NAMALWA (cell line): ENCODE measurements at regions not wholly inside any gene's neighbourhood (a gene's known extent, or its start where the extent isn't known, plus 50 kb on each side); places are given as distances from the start of the nearest gene placed in this dataset.

Experiments
- DNase-seq: peaks from one replicate; pipeline ENCODE4 v3.0.0-alpha.2; 2015; ENCODE audit warnings: low spot score

GRCh38 chr11:119810478-119811232, 81.7 kb upstream of the NECTIN1 start:
- peak; percentile 6 for DNase-seq

GRCh38 chr11:119809346-119809745, 80.3 kb upstream of the NECTIN1 start:
- no peak for DNase-seq

DNA sequence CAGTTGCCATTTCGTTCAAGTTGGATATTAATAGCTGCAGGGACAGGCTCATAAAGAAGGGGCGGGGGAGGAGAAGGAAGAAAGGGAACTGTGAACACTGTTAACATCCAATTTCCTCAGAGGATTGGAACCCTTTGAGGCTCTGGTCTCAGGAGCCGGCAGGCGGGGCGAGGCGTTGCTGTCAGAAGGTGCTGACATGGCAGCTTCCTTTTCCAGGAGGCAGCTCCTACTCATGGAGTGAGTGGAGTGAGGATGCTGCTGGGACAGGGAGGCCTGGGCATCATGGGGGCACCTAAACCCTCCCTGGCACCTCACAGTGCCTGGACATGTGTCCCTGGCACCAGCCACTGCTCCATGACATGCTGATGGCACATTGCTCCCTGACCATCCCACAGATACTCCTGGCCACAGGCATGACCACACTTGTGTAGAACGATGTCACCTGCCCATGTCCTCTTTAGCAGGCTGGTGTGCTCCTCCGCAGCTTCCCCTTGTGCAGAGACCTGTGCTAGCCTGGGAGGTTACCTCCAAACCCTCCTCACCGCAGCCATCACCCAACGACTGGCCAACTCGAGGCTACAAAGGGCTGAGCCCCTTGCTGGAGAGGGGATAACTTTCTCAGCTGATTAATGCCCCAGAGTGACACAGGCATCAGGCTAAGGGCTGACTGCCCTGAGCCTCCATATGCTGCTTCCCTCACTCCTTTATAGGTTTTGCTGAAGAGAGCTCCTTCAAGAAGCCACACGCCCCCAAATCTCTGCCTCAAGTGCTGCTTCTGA, 79.6 kb upstream of the NECTIN1 start:
- DNase-seq: no peak

DNA sequence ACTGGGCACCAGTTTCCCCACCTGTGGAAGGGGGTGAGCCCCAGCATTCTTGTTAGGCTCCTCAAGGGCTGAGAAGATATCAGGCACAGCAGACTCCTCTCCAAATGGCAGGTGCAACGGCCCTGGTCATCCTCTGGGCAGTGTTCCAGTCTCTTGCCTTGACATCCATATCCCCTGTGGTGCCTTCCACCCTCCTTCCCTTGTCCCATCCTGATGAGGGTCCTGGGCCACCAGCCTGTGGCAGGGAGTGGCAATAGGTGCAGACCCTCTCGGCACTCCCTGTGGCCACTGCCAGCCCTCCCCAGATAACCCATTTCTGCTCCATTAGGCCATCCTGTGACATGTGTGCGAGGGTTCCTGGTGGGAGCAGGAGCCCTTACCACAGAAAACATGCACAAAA, 78.8 kb upstream of the NECTIN1 start:
- no peak for DNase-seq

DNA sequence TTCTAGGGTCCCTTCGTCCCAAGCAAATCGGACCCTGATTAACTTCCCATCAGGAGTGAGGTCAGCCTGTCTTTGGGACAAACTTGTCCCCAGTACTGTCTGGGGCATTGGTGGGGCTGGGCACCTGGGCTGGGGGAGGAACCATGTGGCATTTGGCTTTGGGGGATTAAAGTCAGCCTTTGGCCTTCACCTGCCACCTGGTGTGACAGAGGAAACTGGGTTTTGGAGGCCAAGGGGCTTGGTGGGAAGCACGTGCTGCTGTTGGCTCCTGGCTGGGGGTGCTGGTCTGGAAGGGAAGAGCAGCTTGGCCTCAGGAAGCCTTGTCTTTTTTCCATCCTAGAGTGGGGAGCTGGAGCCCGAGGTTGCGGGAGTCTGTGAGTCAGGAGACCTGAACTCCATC, 78.4 kb upstream of the NECTIN1 start:
- no peak for DNase-seq

DNA sequence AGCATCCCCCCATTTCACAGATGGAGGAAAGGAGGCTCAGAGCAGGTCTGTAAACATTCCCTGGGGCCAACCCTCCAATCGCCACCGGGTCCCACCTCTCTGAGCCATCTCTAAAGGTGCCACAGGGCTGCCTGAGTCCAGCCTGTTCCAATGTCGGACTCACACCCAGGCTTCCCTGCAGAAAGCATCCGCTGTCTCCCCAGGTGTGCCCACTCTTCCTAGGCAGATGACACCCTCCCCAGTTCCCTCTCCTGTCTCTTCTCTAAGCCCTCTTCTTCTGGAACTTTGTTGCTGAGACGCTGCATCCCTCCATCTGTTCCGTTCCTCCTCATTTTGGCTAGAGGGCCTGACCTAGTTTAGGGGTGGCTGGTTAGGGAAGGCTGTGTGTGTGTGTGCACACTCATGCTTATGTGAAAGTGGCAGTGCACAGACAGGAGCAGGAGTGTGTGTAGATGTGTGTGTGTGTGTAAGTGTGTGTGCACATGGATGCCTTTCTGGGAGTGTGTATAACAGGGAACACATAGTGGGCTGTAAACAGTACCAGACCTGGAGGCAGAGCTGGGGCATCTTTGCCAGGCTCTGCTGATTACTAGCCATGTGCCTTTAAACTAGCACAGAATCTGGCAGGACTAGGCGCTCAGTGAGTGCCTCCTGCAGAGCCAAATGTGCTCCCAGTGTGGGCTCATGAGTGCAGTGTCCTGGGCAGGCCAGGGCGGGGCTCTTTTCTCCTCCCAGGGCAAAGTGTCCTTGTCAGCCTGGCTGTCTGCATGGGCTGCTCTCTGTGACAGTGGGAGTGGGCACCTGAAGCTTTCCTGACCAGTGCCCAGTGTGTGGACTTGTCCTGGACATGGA, 77.3 kb upstream of the NECTIN1 start:
- DNase-seq: no peak

- DNase-seq: no peak
Measured at GRCh38 chr11:119805663-119806062, 76.7 kb upstream of the NECTIN1 start.

GRCh38 chr11:119804698-119805097, 75.7 kb upstream of the NECTIN1 start:
- no peak for DNase-seq

GRCh38 chr11:119803726-119804294, 74.8 kb upstream of the NECTIN1 start:
- DNase-seq: no peak

DNA sequence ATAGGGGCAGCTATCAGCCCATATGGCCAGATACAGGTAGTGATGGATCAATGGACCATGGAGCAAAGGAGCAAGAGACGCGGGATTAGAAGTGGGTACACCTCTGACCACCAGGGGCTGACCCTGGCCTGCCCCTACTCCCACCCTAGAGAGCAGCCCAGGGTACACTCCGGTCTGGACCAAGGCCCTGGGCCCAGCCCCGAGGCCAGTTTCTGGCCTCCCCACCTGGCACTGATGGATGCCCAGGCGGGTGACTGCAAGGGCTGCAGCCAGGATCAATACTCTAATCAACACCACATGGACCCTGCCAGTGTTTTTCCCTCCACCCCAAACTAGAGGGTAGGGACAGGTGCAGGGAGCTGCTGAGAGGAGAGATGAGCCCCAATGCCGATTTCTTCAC, 74.1 kb upstream of the NECTIN1 start:
- no peak for DNase-seq

- DNase-seq: no peak
Measured at GRCh38 chr11:119802670-119803069, 73.7 kb upstream of the NECTIN1 start.

GRCh38 chr11:119800619-119801018, 71.6 kb upstream of the NECTIN1 start:
- DNase-seq: no peak

GRCh38 chr11:119800171-119800570, 71.2 kb upstream of the NECTIN1 start:
- no peak for DNase-seq

- no peak for DNase-seq
Measured at GRCh38 chr11:119798656-119799055, 69.7 kb upstream of the NECTIN1 start.

GRCh38 chr11:119797736-119798135, 68.7 kb upstream of the NECTIN1 start:
- no peak for DNase-seq

DNA sequence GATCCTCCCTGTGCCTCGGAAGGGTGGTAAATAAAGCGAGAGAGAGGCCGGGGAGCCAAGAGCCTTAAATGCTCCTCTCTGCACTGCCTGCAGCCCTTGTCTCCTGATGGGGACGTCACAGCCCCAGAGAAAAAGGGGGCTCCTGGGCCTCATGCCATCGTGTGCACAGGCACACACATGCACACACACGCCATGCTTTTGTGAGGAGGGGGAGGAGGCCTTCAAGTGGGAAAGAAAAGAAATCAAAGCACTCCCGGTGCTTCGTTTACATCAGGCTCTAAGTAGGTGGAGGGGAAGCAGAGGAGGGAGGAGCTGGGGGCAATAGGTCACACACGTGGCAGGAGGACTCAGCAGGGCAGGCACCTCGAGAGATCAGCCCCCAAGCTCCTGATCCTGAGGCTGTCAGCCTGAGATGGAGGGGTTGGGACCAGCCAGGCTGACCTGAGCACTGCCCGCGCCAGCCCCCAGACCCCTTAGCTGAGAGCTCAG, 68.2 kb upstream of the NECTIN1 start:
- no peak for DNase-seq

- no peak for DNase-seq
Measured at GRCh38 chr11:119796363-119797060, 67.5 kb upstream of the NECTIN1 start.

DNA sequence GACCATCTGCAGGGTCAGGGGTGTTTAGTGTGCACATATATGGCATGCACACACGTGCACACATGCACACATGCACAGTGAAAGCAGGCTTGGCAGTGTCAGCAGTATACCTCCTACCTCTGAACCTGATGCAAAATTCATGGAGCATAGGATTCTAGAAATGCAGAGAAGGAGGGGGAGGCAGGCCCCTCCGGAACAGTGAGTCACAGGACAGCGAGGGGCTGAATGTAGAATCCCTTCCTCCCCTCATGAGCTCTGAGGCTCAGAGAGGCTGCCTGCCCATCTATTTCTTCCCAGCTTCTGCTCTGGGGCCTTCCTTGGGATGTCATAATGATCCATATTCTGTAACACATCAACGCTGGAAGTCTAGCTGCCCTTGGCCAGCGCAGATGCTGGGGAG, 66.7 kb upstream of the NECTIN1 start:
- no peak for DNase-seq

DNA sequence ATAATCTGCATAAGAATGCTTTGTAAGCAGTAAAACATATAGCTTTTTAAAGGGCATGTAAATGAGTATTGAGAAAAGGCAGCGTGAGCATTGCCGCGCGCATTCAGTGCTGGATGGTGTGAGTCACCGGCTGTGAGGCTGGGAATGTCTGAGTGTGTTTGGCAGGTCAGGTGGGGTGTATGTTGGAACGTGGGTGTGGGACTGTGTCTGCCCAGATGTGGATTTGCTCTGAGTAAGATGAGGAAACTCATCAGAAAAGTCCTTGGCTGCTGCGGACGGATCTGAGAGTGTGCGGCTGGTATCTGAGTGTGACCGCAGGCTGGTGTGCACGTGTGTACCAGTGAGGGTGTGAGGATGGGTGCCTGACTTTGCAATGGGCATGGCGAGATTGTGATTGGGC, 66.2 kb upstream of the NECTIN1 start:
- no peak for DNase-seq

GRCh38 chr11:119794756-119795155, 65.8 kb upstream of the NECTIN1 start:
- no peak for DNase-seq

GRCh38 chr11:119794141-119794665, 65.2 kb upstream of the NECTIN1 start:
- DNase-seq: no peak
